Eye (tissue), 1 donor: ENCODE measurements at regions not wholly inside any gene's neighbourhood (a gene's known extent, or its start where the extent isn't known, plus 50 kb on each side); places are given as distances from the start of the nearest gene placed in this dataset.
"Not testable (repeated sequence)": the region's sequence is repeated elsewhere in the genome, so short reads cannot be mapped to it uniquely, and the experiment has no call there.

Experiments
- DNase-seq: peaks from one replicate; pipeline ENCODE4 v3.0.0-alpha.2; 2015

- no peak for DNase-seq
These were observed 295.8 kb downstream of the LTN1 start for GRCh38 chr21:28696844-28697410.

GRCh38 chr21:28693476-28693875 lies 299.2 kb downstream of the LTN1 start:
- DNase-seq: no peak

DNA sequence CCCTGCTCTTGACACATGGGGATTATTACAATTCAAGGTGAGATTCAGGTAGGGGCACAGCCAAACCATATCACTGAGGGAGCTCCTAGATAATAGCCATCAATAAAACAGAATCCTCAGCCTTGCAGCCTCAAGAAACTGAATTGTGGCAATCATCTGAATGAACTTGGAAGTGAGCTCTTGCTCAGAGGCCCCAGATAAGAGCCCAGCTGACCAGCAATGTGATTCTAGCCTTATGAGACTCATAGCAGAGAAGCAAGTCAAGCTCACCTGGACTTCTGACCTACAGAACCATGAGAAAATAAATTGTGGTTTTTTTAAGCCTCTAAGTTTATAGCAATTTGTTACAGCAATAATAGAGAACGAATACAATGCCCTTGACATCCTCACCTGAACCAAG lies 302.5 kb downstream of the LTN1 start:
- DNase-seq: no peak

DNA sequence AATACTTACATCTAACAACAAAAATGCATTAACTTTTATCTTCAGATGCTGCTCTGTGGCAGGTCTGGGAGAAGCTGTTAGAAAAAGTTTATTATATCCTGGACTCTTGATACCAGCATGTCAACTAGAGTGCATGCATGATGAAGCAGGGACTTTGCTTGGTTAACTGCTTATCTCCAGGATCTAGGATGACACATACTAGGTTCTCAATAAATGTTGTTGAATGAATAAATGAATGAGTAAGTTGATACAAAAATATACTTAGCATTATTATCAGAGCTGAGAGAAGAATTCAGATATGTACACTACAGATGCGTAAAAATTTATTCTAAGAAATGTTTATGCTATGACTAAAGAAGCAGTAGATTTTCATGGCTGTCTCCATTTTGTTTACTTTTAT lies 304.3 kb downstream of the LTN1 start:
- DNase-seq: no peak

DNA sequence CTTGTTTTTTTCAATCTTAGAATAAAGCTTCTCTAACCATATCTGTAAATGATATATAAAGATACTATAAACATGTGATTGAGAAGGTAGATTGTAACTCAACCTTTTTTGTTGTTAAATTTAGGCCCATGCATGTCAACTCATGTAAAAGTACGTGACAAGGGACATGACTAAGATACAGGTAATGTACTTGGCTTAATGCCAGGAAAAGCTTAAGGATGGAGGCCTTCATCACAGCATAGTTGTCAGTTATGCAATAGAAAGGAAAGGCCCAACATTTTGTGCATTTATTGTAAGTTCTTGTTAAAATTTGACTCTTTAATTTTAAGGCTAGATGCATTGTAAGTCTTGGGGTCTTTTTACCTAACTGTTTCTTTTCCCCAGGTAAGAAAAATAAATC lies 305.1 kb downstream of the LTN1 start:
- DNase-seq: no peak

GRCh38 chr21:28683982-28684752 lies 308.5 kb downstream of the LTN1 start:
- DNase-seq: peak; percentile 31

GRCh38 chr21:28682884-28683283 lies 309.8 kb downstream of the LTN1 start:
- DNase-seq: not testable (repeated sequence)

GRCh38 chr21:28677096-28677495 lies 315.6 kb downstream of the LTN1 start:
- not testable (repeated sequence) for DNase-seq

DNA sequence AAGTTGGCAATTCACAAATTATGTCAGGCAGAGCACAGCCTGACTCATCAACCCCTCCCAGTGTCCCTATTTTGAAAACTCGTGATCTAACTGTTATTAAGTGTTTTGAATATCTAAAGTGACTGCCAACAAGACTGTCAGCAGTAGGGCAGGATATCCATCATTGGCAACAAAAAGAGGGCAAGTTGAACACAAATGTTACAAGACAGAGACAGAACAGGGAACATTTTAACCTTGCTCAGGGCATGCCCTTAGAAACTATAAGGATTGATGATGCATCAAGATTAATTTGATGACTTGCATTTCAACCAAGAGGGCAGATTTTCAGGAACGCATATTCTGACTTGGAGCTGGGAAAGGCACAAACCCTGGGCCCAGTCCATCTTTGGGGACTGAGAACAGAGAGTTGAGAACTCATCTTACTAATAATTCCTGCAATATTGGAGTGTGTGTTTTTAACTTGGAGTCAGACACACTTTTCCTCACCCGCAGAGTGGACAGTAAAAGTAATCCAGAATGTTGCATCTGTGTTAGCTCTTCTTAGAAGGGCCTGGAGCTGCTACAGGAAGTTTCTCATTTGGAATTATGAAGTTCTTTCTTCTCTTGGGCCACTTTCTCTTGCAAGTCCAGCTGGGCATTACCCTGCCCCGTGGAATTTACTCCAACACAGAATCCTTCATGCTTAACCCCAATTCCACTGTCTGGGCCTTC lies 317.2 kb downstream of the LTN1 start:
- no peak for DNase-seq

GRCh38 chr21:28674763-28675162 lies 317.9 kb downstream of the LTN1 start:
- no peak for DNase-seq

DNA sequence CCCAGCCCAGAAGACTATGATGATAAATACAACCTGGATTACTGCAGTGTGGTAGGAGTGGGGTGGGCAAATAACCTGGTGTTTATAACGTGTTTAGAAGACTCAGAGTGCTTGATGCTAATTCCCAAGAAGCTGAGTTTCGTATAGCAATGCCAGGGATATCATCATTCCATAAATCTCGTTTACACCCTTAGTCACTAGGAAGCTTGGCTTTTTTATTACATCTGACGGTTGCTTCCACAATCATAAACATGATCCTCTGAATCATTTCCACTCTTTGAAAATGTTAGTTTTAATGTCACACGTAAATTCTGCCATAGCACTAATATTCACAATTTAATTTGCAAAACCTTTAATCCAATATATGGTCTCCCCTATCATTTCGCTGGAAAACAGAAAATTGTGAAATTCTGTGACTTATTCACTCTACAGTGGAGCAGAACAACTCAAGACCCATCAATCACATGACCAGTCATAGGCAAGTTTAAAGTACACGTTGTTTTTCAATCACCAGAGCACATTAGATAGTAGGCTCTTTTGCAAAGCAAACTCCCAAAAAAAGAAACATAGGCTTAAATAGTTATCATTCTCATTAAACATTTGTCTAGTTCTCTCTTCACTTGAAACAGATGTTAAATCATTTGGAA lies 321.0 kb downstream of the LTN1 start:
- no peak for DNase-seq

DNA sequence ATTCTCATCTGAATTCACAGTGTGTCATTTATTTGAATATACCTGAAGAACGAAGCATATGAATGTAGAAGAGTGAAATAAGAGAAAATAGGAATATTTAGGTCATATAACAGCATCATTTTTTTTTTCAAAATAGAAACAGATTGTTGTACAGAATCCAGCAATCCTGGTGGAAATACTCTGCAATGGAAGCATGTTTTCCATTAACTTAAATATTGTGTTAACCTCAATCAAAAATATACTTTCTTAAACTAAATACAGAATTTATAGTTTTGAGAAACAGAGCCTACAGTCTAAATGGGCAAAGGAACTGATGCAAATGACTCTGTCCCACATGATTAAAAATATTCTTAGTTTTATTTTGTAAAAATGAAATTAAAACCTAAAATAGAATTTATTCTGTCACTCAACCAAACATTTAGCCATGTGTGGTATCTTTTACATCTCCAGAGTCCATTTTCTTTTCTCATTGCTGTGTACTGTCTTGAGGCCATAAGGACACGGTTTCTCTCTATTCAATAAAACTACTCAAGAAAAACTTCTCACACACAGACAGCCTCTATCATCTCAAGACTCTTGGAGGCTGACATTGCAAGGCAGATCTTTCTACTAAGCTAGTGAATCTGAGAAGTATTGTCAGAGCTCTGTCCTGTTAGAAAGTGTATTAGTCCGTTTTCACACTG lies 322.6 kb downstream of the LTN1 start:
- DNase-seq: peak; percentile 43

- DNase-seq: no peak
These were observed 323.4 kb downstream of the LTN1 start for GRCh38 chr21:28669321-28669720.

- no peak for DNase-seq
These were observed 328.9 kb downstream of the LTN1 start for GRCh38 chr21:28663754-28664153.

DNA sequence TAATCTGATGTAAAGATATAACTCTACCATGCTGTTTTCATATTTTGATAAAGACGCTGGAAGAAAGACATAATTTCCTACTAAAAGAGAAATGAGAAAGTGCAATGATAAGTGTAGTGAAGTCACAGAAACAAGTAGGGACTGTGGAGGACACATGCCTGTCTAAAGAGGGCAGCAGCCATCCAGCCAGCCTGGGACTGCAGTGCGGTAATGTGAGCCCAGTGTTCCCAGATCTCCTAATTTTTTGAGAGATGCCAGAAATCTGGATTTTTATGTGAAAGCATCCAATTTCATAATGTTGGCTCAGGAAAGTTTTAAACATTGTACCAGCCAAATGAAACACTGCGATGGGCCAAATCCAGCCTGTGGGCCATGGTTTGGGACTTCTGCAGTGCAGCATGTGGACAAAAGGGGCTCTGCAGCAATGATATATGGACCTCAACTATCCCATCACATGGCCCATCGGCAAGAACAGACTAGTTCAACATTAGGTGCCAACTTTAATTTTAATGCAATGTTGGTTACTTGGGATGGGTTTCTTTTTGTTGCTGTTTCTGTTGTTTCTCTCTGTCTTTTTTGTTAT lies 329.5 kb downstream of the LTN1 start:
- DNase-seq: no peak

- DNase-seq: peak; percentile 42
These were observed 335.1 kb downstream of the LTN1 start for GRCh38 chr21:28657566-28657965.

- no peak for DNase-seq
These were observed 337.2 kb downstream of the LTN1 start for GRCh38 chr21:28655471-28655870.

DNA sequence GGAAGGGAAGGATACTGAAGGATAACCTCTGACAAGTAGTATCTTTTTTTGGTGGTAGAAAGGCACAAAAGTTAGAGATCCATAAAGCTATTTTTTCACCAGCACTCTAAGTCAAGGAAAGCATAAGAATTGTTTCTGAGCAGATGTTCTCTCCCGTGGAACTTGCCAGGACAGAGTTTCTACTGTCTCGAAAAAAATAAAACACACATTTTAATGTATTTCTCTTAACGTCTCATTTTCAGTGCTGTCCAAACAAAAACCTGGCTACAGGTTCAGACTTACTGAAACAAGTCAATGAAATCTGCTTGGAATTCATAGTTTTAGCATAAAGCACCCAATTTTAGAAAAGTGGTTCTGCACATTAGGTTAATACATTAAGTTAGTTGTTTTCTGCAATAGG lies 338.3 kb downstream of the LTN1 start:
- DNase-seq: no peak

DNA sequence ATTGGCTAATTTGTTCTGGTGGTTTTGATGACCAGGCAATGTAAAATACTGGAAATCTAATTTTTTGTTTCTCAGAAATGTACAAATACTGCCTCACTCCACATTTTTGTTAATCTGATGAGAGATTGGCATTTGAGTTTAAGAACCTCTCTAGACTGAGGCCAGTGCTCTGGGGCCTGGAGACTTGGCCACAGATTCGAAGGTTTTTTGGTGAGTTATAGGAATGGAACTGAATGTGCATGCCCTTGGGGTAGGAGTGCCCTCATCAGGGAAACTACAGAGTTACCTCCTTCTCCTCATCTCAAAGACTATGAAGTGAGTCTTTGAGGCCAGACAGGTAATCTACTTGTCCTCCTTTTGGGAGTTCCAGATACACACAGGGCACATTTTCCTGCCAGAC lies 347.9 kb downstream of the LTN1 start:
- no peak for DNase-seq

GRCh38 chr21:28642891-28643290 lies 349.8 kb downstream of the LTN1 start:
- no peak for DNase-seq

- no peak for DNase-seq
These were observed 350.9 kb downstream of the LTN1 start for GRCh38 chr21:28641731-28642130.

GRCh38 chr21:28640326-28640725 lies 352.4 kb downstream of the LTN1 start:
- no peak for DNase-seq

DNA sequence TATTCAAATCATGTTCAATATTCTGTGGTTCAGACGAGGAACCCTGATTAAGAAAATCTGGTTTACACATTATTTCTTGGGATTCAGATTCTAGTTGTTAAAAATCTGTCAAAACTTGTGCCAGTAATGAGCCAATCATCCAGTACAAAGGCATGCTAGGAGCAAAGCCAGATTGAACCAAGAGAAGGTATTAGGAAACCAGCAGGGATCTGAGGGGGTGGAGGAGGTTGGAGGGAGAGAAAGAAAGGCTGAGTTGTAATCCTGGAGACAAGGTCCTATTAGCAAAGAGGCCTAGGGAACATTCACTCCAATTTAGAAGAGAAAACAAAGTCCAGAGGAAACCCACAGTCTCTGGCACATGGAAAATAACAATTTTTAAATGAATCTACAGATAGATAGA lies 352.9 kb downstream of the LTN1 start:
- DNase-seq: no peak
